Effector CD8-positive, alpha-beta T cell (primary cell): ENCODE measurements at regions not wholly inside any gene's neighbourhood (a gene's known extent, or its start where the extent isn't known, plus 50 kb on each side); places are given as distances from the start of the nearest gene placed in this dataset.
"Not testable (repeated sequence)": the region's sequence is repeated elsewhere in the genome, so short reads cannot be mapped to it uniquely, and the experiment has no call there.

Experiments used
- DNase-seq: peaks from one replicate; lab custom pipeline; 2025; lab: John Stamatoyannopoulos, UW

GRCh38 chrX:53883196-53883595, 161.1 kb downstream of the PHF8 start:
- DNase-seq: no peak

DNA sequence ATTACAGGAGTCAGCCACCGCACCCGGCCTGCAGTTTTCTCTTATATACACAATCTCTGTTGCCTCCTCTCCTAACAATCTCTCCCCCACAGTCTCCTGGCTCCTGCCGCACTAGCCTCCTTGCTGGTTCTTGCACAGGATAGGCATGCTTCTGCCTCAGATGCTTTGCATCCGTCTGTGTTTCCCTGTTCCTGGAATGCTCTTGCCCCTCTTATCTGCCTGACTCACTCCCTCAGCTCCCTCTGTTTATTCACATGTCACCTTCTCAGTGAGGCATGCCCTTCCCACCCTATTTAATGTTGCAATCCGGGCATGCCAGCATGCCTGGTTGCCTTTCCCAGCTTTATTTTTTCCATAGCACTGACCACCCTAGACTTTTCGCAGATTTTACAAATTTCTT, 161.9 kb downstream of the PHF8 start:
- no peak for DNase-seq

GRCh38 chrX:53880786-53881185, 163.5 kb downstream of the PHF8 start:
- DNase-seq: not testable (repeated sequence)

DNA sequence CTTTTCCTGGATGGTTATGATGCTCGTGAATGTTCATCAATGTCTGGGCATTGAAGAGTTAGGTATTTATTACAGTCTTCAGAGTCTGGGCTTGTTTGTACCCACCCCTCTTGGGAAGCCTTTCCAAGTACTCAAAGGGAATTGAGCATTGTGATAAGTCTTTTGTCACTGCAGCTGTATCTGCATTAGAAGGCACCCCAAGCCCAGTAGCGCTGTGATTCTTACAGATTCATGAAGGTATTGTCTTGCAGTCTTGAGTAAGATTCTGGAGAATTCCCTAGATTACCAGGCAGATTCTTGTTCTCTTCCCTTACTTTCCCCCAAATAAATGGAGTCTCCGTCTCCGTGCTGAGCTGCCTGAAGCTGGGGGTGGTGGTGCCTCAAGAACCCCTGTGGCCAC, 173.4 kb upstream of the HUWE1 start:
- no peak for DNase-seq

- DNase-seq: peak; percentile 0
Measured at GRCh38 chrX:53831662-53832635, 145.4 kb upstream of the HUWE1 start.

- DNase-seq: no peak
Measured at GRCh38 chrX:53824686-53825085, 138.2 kb upstream of the HUWE1 start.

- DNase-seq: not testable (repeated sequence)
Measured at GRCh38 chrX:53818115-53818514, 131.6 kb upstream of the HUWE1 start.

- DNase-seq: no peak
Measured at GRCh38 chrX:53817548-53817947, 131.0 kb upstream of the HUWE1 start.

DNA sequence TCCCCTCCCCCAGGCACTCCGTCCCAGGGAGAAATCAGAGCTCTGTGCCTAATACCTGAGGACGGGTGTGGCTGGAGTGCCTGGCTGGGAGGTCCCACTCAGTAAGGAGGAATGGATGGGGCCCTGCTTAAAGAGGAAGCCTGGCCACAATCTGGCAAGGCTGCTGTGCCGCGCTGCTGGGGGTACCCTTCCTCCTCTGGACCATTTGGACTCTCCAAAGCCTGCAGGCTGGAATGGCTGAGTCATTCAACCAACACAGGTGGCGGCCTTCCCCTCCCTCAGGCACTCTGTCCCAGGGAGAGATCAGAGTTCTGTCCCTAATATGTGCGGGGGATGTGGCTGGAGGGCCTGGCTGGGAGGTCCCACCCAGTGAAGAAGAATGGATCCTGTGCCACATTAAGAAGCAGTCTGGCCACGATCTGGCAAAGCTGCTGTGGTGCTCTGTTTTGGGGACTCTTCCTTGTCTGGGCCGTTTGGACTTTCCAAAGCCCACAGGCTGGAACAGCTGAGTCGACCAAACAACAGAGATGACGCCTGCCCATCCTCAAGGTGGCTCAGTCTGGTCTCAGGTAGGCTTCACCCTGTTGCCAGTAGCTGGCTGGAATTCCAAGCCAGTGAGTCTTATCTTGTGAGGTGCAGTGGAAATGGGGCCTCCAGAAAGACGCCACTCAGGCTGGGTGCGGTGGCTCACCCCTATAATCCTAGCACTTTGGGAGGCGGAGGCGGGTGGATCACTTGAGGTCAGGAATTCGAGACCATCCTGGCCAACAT, 127.3 kb upstream of the HUWE1 start:
- no peak for DNase-seq

- DNase-seq: no peak
Measured at GRCh38 chrX:53798281-53798680, 111.8 kb upstream of the HUWE1 start.

DNA sequence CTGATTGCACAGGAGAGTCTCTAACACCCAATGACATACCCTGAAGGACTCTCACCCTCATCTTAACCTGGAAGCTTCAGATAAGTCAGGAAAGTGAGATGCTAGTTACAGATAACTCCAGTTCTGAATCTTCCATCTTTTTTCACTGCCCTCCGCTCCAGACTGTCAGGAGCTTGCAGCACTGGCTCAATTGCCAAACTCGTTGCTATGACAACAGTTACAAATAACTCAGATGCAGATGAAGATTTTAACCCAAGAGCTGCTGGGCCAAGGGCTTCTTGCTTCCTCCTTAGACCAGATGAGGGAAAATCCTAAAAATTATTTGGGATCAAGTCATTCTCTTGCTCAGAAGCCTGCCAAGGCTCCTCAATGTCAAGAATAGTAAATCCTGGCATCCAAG, 109.1 kb upstream of the HUWE1 start:
- no peak for DNase-seq

DNA sequence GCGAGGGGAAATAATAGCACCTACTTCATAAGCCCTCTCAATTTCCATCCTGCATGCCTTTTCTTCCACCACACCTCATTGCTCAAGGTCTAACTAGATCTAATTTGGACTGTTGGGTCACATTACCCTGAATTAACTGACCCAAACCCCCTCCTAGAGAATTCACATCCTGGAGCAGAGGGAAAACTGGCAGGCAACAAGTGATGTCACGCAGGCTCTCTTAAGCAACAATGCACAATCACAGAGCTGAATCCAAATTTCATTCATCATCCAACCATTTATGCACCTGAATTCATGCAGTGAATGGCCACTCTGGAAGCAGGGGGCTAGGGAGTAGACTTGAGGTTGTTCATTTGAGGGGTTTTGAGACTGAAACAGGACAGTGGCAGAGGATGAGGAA, 107.7 kb upstream of the HUWE1 start:
- DNase-seq: no peak

- DNase-seq: no peak
Measured at GRCh38 chrX:53768865-53769264, 82.3 kb upstream of the HUWE1 start.

GRCh38 chrX:53768451-53768850, 81.9 kb upstream of the HUWE1 start:
- DNase-seq: no peak

GRCh38 chrX:53767544-53767943, 81.0 kb upstream of the HUWE1 start:
- no peak for DNase-seq

DNA sequence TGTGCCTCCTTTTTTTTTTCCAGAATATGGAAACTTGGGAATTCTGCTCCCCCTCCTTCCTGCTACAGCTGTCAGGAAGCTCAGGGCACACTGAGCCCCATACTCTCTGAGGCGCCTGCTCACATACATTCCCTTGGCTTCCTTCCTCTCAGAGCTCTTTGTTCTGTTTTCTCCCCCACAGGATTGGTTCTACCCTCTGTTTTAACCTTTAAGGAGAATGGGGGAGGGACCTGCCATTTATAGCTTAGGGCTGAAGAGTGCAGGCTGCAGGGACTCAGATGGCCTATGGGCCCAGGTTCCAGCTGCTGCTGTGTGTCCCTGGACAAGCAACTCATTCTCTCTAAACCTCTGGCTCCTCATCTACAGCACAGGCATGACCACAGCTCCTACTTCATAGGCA, 70.7 kb upstream of the HUWE1 start:
- DNase-seq: not testable (repeated sequence)

DNA sequence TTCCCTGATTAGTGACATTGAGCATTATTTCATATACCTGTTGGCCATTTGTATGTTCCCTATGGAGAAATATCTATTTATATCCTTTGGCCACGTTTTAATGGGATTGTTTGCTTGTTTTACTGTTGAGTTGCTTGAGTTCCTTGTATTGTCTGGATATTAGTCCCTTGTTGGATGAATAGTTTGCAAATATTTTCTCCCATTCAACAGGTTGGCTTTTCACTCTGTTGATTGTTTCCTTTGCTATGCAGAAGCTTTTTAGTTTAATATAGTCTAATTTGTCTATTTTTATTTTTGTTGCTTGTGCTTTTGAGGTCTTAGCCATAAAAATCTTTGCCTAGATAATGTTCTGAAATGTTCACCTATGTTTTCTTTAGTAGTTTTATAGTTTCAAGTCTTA, 60.2 kb upstream of the HUWE1 start:
- no peak for DNase-seq

DNA sequence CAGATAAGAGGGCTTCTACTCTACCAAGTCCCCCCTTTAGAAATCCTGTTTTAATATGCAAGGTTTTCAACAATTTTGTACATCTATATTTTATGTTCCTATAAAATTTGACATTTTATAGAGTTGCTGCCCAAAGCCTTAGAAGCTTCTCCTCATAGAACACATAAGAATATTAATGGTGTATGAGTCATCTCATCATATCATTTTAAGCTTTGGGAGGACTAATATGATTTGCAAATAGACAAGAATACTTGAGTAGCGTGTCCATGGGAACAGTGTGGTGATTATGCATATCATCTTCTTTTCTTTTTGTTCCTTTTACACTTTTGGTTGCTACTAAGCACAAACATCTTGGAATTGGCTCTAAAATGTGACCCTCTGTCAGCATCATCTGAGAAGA, 56.7 kb upstream of the HUWE1 start:
- DNase-seq: no peak

- DNase-seq: no peak
Measured at GRCh38 chrX:53738370-53738906, 51.9 kb upstream of the HUWE1 start.
